Endothelial cell of umbilical vein (primary cell): ENCODE measurements at regions not wholly inside any gene's neighbourhood (a gene's known extent, or its start where the extent isn't known, plus 50 kb on each side); places are given as distances from the start of the nearest gene placed in this dataset.

Experiments used
- BruUV-seq: library from RNA; stranded (reverse); fragments of 400-500 nt; replicated peaks from 2 replicates; lab custom pipeline; 2021; lab: Mats Ljungman, UMichigan
- CTCF ChIA-PET: fragments of 300-600, 350-600 bp; sonication (Branson Sonifier 250); formaldehyde crosslinking; loops from one replicate; lab custom pipeline; 2021; ENCODE audit warnings: antibody characterized with exemption, inconsistent platforms; lab: Charles Lee
- POLR2A ChIA-PET: fragments of 300-600, 350-600 bp; sonication (Branson Sonifier 250); formaldehyde crosslinking; loops from one replicate; lab custom pipeline; 2021; ENCODE audit warnings: antibody characterized with exemption, inconsistent platforms; lab: Charles Lee
- DNase-seq: peaks from one replicate; pipeline ENCODE4 v3.0.0-alpha.2; 2011; ENCODE audit warnings: low read depth, low spot score
- FAIRE-seq: peaks from 2 replicates; lab custom pipeline; 2011; peaks lifted over from hg19 to GRCh38; lab: Jason Lieb, UNC
- H2AFZ ChIP-seq: 2 replicates; pipeline ENCODE4 v1.6.0; 2012; ENCODE audit warnings: low read depth, low read length, control low read depth, inconsistent platforms
- H3K27ac ChIP-seq: 2 replicates; pipeline ENCODE4 v1.5.1; 2011; ENCODE audit warnings: low read depth, mild to moderate bottlenecking, control low read depth, low read length, moderate library complexity; ENCODE audit not compliant: insufficient read depth
- H3K27me3 ChIP-seq, 2 experiments: 2 replicates each; pipeline versions ENCODE4 v1.6.0 to v1.6.1; 2011; ENCODE audit warnings: low read length in 2 of 2, mixed read lengths in 1 of 2; ENCODE audit not compliant: control insufficient read depth in 2 of 2, insufficient read depth in 2 of 2
- H3K36me3 ChIP-seq, 2 experiments: 2 replicates in 1 of 2; 3 replicates in 1 of 2; pipeline ENCODE4 v1.5.1; 2011; ENCODE audit warnings: low read length in 2 of 2, mild to moderate bottlenecking in 1 of 2, moderate library complexity in 1 of 2; ENCODE audit not compliant: control insufficient read depth in 2 of 2, insufficient read depth in 2 of 2; ENCODE audit errors: extremely low read depth in 1 of 2
- H3K4me1 ChIP-seq: 3 replicates; pipeline ENCODE4 v1.5.1; 2011; ENCODE audit warnings: mild to moderate bottlenecking, low read length; ENCODE audit not compliant: control insufficient read depth, insufficient read depth; ENCODE audit errors: extremely low read depth
- H3K4me2 ChIP-seq: 2 replicates; pipeline ENCODE4 v1.6.1; 2011; ENCODE audit warnings: low read length, control low read depth, mixed read lengths; ENCODE audit not compliant: insufficient read depth
- H3K4me3 ChIP-seq, 3 experiments: fragments of 200-600 bp in 1 of 3; sonication (generic), shearing (Covaris generic) in 1 of 3; replicated peaks in 1 of 3; 2 replicates each; pipeline ENCODE4 v1.5.1; 2011 to 2016; ENCODE audit warnings: control low read depth in 3 of 3, low read length in 3 of 3, mild to moderate bottlenecking in 2 of 3, inconsistent platforms in 1 of 3, low read depth in 1 of 3, moderate library complexity in 1 of 3; ENCODE audit not compliant: insufficient read depth in 1 of 3
- H3K79me2 ChIP-seq: 2 replicates; pipeline ENCODE4 v1.6.0; 2012; ENCODE audit warnings: low read length, inconsistent platforms; ENCODE audit not compliant: control insufficient read depth, insufficient read depth
- H3K9ac ChIP-seq: replicated peaks from 2 replicates; pipeline ENCODE3; 2011; ENCODE audit warnings: low read length, control low read depth; ENCODE audit not compliant: insufficient read depth; ENCODE audit errors: extremely low read depth
- H3K9me1 ChIP-seq: replicated peaks from 3 replicates; pipeline ENCODE4 v1.6.0; 2011; ENCODE audit warnings: mild to moderate bottlenecking, low read length; ENCODE audit not compliant: control insufficient read depth, insufficient read depth; ENCODE audit errors: extremely low read depth
- H3K9me3 ChIP-seq: replicated peaks from 2 replicates; pipeline ENCODE4 v1.5.1; 2012; ENCODE audit warnings: low read length, inconsistent platforms; ENCODE audit not compliant: control insufficient read depth, insufficient read depth
- H4K20me1 ChIP-seq: replicated peaks from 2 replicates; pipeline ENCODE3; 2011; ENCODE audit warnings: mild to moderate bottlenecking, low read length; ENCODE audit not compliant: control insufficient read depth, insufficient read depth; ENCODE audit errors: extremely low read depth
- EZH2 ChIP-seq: IDR thresholded peaks from 2 replicates; pipeline ENCODE4 v1.6.1; 2012; ENCODE audit warnings: borderline replicate concordance, low read depth, mild to moderate bottlenecking, moderate library complexity, low read length, inconsistent platforms; ENCODE audit not compliant: severe bottlenecking
- JUN ChIP-seq: IDR thresholded peaks from 2 replicates; pipeline ENCODE4 v1.6.1; 2011; ENCODE audit warnings: borderline replicate concordance, low read depth; ENCODE audit not compliant: insufficient read length, insufficient read depth
- dilution Hi-C: fragments of 300-500 bp; cut with MboI; formaldehyde crosslinking; loops from one replicate; pipeline ENCODE4 v1.15.0; 2019; ENCODE audit warnings: low sequenced_read_pairs; ENCODE audit not compliant: extremely low pct_ligation_motif_present
- intact Hi-C: fragments of 100-400 bp; cut with micrococcal nuclease; formaldehyde crosslinking; loops from one replicate; pipeline ENCODE4 v1.10.0; 2022
- TF ChIP-seq, protein P1 (sequence below), 2 donors: IDR thresholded peaks; 1 replicate in 1 of 2; 2 replicates in 1 of 2; pipeline ENCODE4 v1.5.1; 2011; ENCODE audit warnings: low read length in 2 of 2, mild to moderate bottlenecking in 2 of 2, moderate library complexity in 2 of 2, control low read depth in 1 of 2, inconsistent platforms in 1 of 2, low read depth in 1 of 2; ENCODE audit not compliant: insufficient read depth in 1 of 2; ENCODE audit errors: extremely low read depth in 1 of 2

DNA sequence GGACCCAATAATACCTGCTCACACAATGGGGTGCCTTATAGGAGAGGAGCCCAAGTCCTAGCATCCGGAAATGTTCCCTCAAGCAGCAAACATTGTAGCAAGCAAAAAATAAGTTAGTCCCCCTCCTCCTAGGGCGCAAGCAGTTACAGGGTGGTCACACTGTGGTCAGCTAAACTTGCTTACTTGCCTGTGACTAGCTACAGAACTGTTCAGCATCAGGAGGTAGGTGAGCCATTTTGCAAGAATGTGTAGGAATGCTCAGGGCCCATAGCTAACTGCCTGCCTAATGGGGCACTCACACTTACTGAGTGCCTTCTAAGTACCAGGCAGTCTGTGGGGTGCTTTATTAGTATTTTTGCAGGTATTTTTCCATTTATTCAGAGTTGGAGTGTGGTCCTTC, 154.6 kb upstream of the GRIN2B start:
- DNase-seq (no peak), FAIRE-seq (no peak)
- Histone ChIP-seq H3K79me2 (no peaks in the 10 kb centered on the region), H3K9me1 (no peaks in the 10 kb centered on the region), H3K36me3 (no peaks in the 10 kb centered on the region), H3K27me3 (no peaks in the 10 kb centered on the region), H2AFZ (no peak overlapping the region), H3K27ac (no peak overlapping the region), H4K20me1 (no peaks in the 10 kb centered on the region), H3K4me2 (no peak overlapping the region), H3K9ac (no peak overlapping the region), H3K4me1 (no peaks in the 10 kb centered on the region), H3K4me3 (no peak overlapping the region), H3K9me3 (no peaks in the 10 kb centered on the region)
- BruUV-seq, result no TSS peak
- TF ChIP-seq JUN (no peak), EZH2 (no peak)
- ChIA-PET CTCF (no interaction called here), POLR2A (no interaction called here)
- dilution Hi-C loops (no loop called here), intact Hi-C loops (no loop called here)

DNA sequence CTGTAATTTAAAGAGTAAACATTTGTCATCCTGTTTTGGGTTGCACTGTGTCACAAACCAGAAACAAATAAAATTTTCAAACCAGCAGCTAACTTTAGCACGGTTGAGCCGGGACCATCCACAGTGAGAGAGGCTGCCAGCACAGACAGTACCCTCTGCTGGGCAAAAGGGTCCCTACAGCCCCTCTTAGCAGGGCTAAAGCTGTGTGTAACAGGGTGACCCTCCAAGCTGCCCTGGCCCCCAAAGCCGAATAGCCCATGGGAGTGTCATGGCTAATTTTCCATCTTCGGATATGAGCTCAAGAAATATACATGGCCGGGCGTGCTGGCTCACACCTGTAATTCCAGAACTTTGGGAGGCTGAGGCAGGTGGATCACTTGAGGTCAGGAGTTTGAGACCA, 157.1 kb upstream of the GRIN2B start:
- Histone ChIP-seq H4K20me1 (no peaks in the 10 kb centered on the region), H3K4me2 (no peak overlapping the region), H3K9me3 (no peaks in the 10 kb centered on the region), H3K9me1 (no peaks in the 10 kb centered on the region), H3K27me3 (no peaks in the 10 kb centered on the region), H2AFZ (no peak overlapping the region), H3K36me3 (no peaks in the 10 kb centered on the region), H3K4me1 (no peaks in the 10 kb centered on the region), H3K9ac (no peak overlapping the region), H3K27ac (no peak overlapping the region), H3K4me3 (no peak overlapping the region), H3K79me2 (no peaks in the 10 kb centered on the region)
- TF ChIP-seq, protein P1, sequence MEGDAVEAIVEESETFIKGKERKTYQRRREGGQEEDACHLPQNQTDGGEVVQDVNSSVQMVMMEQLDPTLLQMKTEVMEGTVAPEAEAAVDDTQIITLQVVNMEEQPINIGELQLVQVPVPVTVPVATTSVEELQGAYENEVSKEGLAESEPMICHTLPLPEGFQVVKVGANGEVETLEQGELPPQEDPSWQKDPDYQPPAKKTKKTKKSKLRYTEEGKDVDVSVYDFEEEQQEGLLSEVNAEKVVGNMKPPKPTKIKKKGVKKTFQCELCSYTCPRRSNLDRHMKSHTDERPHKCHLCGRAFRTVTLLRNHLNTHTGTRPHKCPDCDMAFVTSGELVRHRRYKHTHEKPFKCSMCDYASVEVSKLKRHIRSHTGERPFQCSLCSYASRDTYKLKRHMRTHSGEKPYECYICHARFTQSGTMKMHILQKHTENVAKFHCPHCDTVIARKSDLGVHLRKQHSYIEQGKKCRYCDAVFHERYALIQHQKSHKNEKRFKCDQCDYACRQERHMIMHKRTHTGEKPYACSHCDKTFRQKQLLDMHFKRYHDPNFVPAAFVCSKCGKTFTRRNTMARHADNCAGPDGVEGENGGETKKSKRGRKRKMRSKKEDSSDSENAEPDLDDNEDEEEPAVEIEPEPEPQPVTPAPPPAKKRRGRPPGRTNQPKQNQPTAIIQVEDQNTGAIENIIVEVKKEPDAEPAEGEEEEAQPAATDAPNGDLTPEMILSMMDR (IDR thresholded peaks at IDR 0.05; ENCODE audit: extremely low read depth in 1 of 2, insufficient read depth in 1 of 2, low read depth in 1 of 2, low read length in 2 of 2), result peak in 1 of 2 donors; percentile 5
- TF ChIP-seq EZH2, result no peak
- intact Hi-C loops (no loop called here), dilution Hi-C loops (no loop called here)
- BruUV-seq, result no TSS peak
- ChIA-PET CTCF (no interaction called here), POLR2A (no interaction called here)
- FAIRE-seq (no peak), DNase-seq (no peak)
